ENCODE measurements at regions not wholly inside any gene's neighbourhood (a gene's known extent, or its start where the extent isn't known, plus 50 kb on each side); places are given as distances from the start of the nearest gene placed in this dataset.
"Not testable (repeated sequence)": the region's sequence is repeated elsewhere in the genome, so short reads cannot be mapped to it uniquely, and the experiment has no call there.

DNA sequence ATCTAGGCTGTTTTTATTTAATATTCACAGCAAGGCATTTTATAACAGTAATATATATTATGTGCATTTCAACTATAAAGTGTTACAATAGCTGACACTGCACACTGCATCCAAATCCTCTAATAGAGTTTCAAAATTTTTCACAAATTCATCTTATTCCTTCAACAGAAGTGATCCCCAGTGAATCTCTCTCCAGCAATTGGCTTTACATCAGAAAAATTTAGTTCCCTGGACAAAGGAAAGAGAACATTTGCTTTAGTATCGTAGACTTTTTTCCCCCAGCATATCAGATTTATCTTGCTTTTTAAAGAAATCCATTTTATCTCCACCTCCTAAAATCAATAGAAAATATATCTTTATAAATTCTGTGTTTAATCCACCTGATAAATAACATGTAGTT lies 868.6 kb downstream of the TBL1XR1 start:
- no peak for DNase-seq (ENCODE audit: low read depth)

DNA sequence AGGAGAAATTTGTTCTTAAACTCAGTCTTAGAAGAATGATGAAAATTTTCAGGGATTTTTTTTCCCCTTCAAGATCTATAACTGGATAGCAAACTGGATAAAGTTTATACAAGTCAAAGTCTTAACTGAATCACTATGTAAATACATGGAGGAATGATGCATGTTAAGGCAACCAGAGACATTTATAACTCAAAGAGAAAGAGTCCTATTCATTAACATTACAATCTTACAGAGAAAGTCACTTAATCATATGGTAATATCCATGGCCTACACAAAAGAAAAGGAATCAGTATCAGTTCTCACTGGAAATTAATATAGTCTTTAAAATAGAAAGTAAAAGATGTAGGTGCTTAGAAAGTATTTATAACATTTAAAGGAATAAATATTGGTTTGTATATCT lies 869.1 kb downstream of the TBL1XR1 start:
- no peak for DNase-seq (ENCODE audit: low read depth)

DNA sequence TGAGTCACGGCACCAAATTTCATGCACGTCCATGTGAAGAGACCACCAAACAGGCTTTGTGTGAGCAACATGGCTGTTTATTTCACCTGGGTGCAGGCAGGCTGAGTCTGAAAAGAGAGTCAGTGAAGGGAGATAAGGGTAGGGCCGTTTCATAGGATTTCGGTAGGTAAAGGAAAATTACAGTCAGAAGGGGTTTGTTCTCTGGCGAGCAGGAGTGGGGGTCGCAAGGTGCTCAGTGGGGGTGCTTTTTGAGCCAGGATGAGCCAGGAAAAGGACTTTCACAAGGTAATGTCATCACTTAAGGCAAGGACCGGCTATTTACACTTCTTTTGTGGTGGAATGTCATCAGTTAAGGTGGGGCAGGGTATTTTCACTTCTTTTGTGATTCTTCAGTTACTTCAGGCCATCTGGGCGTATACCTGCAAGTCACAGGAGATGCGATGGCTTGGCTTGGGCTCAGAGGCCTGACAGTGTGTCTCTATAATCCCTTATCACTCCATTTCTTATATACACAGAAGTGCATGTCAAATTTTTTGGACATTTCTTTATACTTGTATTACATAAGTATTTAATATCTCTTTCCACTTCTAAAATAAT lies 870.3 kb downstream of the TBL1XR1 start:
- not testable (repeated sequence) for DNase-seq (ENCODE audit: low read depth)

DNA sequence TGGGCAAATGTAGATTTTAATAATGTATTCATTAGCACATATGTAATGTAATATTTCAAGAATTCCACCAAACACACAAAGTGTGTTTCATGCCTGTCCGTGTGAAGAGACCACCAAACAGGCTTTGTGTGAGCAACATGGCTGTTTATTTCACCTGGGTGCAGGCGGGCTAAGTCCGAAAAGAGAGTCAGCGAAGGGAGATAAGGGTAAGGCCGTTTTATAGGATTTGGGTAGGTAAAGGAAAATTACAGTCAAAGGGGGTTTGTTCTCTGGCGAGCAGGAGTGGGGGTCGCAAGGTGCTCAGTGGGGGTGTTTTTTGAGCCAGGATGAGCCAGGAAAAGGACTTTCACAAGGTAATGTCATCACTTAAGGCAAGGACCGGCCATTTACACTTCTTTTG lies 875.8 kb downstream of the TBL1XR1 start:
- DNase-seq (ENCODE audit: low read depth): not testable (repeated sequence)

DNA sequence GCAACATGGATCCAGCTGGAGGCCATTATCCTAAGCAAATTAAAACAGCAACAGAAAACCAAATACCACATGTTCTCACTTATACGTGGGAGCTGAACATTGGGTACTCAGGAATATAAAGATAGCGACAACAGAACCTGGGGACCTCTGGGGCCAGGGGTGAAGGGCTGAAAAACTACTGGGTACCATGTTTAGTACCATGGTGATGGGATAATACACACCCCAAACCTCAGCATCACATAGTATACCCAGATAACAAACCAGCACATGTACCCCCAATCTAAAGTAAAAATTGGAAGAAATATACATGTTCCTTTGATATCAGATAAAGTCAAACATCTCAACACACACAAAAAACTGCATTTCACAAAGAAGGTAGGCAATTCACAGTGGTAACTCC lies 876.2 kb downstream of the TBL1XR1 start:
- DNase-seq (ENCODE audit: low read depth): no peak

DNA sequence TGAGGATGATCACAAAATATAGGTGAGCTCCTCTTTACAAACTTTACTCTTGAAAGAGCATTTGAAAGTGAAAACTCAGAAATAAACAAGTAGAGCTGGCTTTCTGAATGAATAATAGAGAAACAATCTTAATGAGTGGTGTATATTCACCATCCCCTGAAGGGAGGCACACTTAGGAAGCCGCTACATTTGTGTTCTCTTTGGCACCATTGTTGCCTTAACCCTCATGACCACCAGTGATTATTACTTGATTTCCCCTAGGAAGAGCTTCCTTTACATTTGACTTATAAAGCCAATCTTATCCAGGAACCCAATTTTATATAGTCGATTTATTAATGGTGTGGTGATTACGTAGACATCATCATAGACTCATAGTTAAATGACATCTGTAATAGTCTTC lies 883.9 kb downstream of the TBL1XR1 start:
- no peak for DNase-seq (ENCODE audit: low read depth)

DNA sequence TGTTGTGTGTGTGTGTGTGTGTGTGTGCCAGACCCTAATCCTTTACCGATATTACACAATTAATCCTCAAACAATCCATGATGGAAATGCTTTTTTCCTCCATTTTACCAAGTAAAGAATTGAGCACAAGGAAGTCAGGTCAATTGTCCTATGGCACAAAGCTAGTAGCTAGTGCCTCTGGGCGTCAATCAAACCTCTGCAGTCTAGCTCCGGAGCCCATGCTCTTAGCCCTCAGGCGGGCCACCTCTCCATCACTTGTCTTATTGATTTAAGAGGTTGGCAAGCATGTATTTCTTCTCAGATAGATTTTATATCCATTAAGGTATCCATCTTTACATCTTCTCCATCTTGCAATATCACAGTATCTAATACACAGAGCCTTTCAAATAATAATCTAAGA lies 886.6 kb downstream of the TBL1XR1 start:
- DNase-seq (ENCODE audit: low read depth): no peak

DNA sequence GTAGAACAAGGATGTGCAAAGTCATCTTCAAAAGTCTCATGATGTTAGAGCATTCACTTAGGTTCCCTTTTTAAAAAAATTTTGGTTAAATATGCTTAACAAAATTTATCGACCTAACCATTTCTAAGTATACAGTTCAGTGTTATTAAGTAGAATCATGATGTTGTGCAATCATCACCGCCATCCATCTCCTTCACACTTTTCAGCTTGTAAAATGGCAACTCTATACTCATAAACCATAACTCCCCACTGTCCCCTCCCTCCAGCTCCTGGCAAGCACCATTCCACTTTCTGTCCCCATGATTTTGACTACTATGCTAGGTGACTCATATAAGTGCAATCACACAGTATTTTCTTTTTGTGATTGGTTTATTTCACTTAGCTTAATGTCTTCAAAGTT lies 895.0 kb downstream of the TBL1XR1 start:
- DNase-seq (ENCODE audit: low read depth): no peak

DNA sequence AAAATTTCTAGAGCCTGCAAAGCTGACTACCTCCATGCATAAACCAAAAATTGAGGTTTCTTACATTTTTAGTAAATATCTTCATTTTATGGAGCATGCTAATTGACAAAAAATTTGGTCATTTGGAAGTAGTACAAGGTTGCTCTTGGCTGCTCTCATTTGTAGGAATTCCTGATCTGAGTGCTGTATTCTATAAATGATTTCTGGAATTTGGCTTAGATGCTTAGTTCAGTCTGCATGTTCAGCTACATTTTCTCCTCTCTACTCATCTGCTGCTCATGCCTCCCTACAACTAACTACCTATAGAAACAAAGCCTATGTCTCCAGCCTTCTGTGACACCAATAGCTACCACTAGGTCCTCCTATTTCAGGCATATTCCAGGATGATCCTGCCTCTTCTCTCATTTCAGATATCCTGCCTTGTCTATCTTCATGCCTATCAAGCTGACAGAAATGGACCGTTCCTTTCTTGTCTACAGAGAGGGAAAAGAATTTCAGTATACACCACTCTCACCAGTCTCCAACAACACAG lies 901.1 kb downstream of the TBL1XR1 start:
- DNase-seq (ENCODE audit: low read depth): no peak

DNA sequence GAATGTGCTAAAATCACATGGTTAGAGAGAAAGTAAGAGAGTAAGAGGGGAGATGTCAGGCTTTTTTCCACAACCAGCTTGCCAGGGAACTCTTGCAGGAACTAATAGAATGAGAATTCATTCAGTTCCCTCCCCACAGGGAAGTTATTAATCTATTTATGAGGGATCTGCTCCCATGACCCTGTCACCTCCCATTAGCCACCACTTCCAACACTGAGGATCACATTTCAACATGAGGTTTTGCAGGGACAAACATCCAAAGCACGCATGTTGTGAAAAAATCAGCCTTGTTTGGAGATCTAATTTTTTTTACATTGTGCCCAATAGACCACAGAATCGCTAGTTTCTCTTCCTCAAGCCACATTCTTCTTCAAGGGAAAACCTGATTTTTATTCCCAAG lies 904.0 kb downstream of the TBL1XR1 start:
- DNase-seq (ENCODE audit: low read depth): no peak

DNA sequence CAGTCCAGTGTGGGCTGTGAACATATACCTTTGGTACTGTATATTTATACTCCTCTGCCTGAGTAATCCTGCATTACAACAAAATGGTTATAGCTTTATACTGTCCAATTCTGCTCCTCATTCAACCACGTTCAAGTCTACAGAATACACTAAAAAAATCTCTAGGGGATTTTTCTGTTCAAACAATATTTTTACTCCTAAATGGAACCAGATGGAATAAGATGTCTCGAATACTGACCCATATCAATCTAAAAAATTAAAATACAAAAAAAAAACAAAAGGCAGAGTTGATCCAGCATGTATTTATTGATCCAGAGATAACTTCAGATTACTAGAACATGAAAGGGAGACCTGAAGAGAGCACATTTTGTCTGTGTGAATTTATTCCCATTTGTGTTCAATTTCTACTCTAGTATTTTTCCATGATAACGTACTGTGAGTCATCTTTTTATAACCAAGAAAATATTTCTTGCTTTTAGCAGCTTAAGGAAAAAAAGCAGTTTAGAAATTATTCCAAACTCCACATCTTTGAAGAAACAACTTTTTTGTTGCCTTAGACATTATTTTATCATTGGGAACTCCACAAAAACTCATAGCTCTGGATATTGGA lies 910.7 kb downstream of the TBL1XR1 start:
- no peak for DNase-seq (ENCODE audit: low read depth)

DNA sequence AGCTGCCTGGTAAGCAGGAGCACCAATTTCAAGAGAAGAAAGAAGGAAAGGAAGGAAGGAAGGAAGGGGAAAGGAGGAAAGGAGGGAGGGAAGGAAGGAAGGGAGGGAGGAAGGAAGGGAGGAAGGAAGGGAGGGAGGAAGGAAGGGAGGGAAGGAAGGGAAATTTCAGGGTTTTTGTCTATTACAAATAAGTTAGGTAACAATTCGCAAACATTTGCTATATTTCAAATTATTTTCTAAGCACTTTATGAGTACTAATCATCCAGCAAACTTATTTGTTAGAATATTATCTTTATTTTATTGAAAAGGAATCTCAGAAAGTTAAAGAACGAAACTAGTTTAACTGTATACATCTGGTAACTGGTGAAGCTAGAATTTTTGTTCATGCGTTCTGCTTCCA lies 921.7 kb downstream of the TBL1XR1 start:
- no peak for DNase-seq (ENCODE audit: low read depth)

DNA sequence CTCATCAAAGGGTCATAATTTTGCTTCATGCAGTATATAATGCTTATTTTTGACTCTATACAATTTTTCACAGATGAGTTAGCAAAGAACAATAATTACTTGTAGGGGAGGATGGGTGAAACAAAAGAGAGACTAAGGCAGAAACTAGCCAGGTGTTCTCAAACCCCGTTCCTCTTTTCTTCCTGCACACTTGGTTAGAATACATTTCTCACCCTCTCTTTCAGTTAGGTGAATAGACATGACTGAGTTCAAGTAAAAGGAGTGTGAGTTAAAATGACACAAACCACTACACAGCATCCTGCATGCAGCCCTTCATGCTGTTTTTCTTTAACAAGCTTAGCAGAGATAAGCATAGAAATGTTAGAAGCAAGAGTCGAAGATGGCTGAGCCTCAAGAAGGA lies 922.2 kb downstream of the TBL1XR1 start:
- DNase-seq (ENCODE audit: low read depth): no peak

DNA sequence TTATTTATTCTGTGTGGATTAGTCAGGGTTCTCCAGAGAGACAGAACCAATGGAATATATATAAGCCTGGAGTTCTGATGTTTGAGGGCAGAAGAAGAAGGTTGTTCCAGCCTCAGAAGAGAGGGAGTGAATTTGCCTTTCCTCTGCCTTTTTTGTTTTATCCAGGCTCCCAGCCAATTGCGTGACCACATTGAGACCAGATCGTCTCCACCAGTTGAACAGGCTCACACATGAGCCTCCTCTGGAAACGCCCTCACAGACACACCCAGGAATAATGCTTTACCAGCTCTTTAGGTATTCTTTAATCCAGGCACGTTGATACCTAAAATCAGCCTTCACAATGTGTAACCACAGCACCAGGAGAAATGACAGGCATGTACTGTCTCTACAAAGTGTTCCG lies 923.1 kb downstream of the TBL1XR1 start:
- DNase-seq (ENCODE audit: low read depth): no peak

DNA sequence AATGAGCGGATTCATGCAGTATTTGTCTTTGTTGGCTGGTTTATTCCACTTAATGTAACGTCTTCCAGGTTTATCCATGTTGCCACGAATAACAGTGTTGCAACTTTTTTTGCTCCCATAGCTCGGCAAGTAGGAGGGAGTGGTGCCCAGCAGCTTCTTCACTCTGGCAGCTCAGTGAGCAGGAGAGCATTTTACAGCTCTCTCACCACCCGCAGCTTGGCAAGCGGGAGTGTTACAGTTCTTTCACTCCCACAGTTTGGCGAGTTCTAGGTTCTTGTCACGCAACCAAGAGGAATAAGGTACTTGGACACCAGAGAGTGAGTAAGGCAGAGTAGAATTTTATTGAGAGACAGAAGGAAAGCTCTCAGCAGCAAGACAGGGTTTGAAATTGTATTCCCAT lies 935.2 kb downstream of the TBL1XR1 start:
- no peak for DNase-seq (ENCODE audit: low read depth)

DNA sequence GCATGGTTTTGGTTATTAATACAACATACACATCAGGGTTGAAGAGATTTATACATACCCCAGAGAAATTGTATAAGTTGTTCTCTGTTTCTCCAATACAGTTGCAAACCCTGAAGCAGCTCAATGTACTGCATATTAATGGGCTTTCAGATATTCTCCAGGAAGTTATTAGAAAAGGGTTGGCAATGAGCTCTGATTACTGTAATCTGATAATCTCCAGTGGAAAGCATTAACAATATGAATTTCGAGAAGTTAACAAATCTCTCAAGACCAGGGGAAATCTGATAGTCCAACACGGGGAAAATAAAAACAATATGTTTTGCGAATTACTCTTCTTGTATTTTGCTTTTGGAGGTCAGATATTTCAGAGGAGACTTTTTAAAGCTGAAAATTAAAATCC lies 950.1 kb downstream of the TBL1XR1 start:
- no peak for DNase-seq (ENCODE audit: low read depth)

DNA sequence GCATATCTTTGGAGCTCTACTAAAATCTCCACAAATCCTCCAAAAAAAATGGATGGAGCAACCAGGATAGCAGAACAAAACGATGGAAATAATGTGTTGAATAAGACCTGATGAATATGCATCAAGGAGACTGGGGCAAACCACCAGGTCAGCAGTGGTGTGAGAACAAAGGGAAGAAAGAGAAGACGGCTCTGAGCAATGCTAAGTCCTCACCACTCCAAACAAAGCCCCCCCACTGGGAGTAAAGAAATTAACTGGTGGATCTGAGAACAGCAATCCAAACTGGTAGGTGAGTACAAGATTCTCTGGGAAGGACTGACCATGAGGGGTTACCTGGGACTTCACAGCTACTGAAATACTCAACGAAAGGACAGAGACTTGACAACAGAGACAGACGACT lies 977.3 kb downstream of the TBL1XR1 start:
- no peak for DNase-seq (ENCODE audit: low read depth)

DNA sequence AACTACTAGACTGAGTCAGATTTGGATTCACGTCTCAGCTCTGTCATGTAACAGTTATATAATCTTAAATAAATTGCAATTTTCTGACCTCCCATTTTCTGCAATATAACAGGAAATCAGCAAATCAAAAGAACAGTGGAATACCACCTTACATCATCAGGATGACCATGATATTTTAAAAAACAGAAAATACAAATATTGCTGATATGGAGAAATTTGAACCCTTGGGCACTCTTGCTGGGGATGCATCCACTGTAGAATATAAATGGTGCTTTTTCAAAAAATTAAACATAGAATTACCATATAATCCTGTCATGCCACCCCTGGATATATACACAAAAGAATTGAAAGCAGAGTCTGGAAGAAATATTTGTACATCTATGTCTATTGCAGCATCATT lies 982.5 kb downstream of the TBL1XR1 start:
- DNase-seq (ENCODE audit: low read depth): no peak

DNA sequence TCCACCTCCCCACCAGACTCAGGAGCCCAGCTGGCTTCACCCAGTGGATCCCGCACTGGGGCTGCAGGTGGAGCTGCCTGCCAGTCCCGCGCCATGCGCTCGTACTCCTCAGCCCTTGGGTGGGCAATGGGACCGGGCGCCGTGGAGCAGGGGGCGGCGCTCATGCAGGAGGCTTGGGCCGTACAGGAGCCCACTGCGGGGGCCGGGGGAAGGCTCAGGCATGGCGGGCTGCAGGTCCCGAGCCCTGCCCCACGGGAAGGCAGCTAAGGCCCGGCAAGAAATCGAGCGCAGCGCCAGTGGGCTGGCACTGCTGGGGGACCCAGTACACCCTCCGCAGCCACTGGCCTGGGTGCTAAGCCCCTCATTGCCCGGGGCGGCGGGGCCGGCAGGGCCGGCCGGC lies 984.0 kb downstream of the TBL1XR1 start:
- DNase-seq (ENCODE audit: low read depth): not testable (repeated sequence)

DNA sequence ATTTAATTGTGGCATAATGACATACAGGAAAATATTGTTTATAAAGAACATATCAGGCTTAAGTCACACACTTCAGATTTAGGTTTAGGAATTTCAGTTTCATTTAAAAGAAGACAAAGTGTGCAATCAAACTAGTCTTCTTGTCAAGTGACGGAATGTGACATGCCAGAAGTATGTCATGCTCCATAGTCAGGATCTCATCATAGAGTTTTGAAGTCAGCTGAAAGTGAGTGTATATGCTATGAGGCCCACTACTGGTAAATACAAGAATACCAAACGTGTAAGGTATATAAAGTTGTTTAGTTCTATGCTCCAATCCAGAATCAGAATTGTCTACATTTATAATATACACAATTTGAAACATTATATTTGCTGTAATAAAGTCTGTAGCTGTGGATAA lies 988.4 kb downstream of the TBL1XR1 start:
- no peak for DNase-seq (ENCODE audit: low read depth)

DNA sequence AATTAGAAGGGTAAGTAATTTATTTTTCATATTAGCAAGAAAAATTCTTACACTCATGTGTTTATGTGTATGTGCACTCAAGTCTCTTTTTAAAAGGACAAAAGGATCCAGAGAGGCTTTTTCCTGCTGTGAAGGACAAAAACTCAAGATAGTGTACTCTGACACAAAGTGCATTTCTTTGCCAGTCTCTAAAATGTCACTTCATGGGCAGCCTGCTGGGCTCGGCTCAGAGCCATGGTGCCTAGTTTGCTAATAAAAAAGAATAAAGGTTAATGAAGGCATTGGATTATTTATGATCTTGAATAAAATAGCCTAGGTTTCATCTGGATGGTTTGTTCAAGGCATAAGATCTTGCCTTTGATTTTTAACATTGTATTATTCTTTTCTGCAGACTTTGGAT lies 989.0 kb downstream of the TBL1XR1 start:
- no peak for DNase-seq (ENCODE audit: low read depth)

DNA sequence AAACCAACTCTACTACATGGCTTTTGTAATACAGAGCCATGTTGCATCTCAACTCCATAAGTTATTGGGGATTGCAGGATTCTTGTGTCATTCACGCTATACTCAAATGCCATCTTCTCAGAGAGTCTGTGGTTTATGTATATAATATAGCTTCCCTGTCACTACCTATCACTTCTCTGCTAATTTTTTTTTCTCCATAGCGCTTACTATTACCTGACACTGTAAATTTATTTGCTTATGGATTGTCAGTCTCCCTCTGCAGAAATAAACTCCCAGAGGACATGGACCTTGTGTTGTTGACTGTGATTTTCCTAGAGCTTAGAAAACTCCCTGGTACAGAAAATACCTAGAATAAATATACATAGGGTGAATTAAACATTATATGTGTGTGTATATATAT lies 990.5 kb downstream of the TBL1XR1 start:
- no peak for DNase-seq (ENCODE audit: low read depth)

DNA sequence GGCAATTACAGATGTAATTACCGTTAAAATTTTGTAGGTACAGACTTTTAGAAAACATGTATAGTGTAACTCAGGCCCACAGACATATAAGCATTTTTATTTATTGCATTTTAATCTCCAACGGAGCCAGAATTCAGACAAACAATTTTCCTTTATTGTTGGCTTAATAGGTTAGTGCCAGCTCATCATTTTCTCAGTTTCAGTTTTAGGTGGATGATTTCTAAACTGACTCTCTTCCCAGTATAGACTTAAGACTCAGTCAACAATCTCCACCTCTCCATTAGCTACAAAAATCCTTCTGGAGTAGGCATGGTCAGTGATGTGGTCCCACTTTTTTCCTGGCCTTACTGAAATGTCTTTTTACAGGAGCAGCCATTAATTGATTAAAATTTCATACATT lies 994.6 kb downstream of the TBL1XR1 start:
- no peak for DNase-seq (ENCODE audit: low read depth)

DNA sequence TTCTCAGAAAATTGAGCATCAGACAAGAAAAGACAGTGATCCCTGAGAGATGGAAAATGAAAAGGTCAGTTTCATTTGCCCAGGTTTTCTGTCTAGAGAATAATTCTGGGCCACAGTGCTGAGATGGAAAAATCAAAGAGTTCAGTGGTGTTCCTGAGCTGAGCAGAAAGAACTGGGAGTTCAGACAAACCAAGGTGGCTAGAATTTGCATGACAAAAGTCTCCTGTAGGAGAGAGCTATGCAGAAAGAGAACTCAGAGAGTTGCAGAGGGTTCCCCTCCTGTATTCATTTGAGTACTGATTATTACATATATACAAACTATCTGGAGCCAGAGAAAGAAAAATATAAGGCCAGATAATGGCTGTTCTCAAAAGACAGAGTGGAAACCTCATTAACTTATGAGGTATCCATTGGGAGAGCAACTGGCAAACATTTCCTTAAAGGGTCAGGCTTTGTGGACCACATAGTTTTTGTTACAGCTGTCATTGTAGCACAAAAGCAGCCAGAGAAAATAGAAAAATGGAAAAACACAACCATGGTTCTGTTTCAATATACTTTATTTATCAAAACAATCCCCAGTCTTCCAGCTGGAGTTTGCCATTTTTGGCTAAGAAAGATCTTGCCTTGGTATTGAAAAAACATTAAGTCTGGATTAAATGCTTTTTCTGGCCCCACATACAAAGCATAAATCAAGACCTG lies 1004.1 kb downstream of the TBL1XR1 start:
- no peak for DNase-seq (ENCODE audit: low read depth)
